ENCODE measurements at regions not wholly inside any gene's neighbourhood (a gene's known extent, or its start where the extent isn't known, plus 50 kb on each side); places are given as distances from the start of the nearest gene placed in this dataset.

DNA sequence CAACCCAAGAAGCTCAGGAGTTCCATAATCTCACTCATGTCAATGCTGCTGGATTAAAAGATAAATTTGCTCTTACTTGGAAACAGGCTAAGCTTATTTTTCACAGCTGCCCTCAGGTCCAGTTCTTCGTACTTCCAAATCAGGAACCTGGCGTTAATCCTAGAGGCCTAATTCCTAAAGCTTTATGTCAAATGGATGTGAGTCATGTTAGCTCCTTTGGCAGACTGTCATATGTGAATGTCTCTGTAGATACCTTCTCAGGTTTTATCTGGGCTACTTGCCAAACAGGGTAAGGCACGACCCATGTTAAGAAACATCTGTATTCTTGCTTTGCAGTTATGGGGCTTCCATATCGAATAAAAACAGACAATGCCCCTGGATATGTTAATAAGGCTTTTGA, 504.6 kb downstream of the ALG10 start:
- TF ChIP-seq, protein P1, sequence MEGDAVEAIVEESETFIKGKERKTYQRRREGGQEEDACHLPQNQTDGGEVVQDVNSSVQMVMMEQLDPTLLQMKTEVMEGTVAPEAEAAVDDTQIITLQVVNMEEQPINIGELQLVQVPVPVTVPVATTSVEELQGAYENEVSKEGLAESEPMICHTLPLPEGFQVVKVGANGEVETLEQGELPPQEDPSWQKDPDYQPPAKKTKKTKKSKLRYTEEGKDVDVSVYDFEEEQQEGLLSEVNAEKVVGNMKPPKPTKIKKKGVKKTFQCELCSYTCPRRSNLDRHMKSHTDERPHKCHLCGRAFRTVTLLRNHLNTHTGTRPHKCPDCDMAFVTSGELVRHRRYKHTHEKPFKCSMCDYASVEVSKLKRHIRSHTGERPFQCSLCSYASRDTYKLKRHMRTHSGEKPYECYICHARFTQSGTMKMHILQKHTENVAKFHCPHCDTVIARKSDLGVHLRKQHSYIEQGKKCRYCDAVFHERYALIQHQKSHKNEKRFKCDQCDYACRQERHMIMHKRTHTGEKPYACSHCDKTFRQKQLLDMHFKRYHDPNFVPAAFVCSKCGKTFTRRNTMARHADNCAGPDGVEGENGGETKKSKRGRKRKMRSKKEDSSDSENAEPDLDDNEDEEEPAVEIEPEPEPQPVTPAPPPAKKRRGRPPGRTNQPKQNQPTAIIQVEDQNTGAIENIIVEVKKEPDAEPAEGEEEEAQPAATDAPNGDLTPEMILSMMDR (IDR thresholded peaks at IDR 0.05; ENCODE audit: low read depth, low read length, missing input control): no peak
- TF ChIP-seq GABPA (IDR thresholded peaks at IDR 0.05 in 1 of 2, conservative IDR thresholded peaks at IDR 0.05 in 1 of 2) (no peak), HNF4A (conservative IDR thresholded peaks at IDR 0.05) (no peak), TAF1 (conservative IDR thresholded peaks at IDR 0.05) (no peak)
- TF ChIP-seq, protein P2, sequence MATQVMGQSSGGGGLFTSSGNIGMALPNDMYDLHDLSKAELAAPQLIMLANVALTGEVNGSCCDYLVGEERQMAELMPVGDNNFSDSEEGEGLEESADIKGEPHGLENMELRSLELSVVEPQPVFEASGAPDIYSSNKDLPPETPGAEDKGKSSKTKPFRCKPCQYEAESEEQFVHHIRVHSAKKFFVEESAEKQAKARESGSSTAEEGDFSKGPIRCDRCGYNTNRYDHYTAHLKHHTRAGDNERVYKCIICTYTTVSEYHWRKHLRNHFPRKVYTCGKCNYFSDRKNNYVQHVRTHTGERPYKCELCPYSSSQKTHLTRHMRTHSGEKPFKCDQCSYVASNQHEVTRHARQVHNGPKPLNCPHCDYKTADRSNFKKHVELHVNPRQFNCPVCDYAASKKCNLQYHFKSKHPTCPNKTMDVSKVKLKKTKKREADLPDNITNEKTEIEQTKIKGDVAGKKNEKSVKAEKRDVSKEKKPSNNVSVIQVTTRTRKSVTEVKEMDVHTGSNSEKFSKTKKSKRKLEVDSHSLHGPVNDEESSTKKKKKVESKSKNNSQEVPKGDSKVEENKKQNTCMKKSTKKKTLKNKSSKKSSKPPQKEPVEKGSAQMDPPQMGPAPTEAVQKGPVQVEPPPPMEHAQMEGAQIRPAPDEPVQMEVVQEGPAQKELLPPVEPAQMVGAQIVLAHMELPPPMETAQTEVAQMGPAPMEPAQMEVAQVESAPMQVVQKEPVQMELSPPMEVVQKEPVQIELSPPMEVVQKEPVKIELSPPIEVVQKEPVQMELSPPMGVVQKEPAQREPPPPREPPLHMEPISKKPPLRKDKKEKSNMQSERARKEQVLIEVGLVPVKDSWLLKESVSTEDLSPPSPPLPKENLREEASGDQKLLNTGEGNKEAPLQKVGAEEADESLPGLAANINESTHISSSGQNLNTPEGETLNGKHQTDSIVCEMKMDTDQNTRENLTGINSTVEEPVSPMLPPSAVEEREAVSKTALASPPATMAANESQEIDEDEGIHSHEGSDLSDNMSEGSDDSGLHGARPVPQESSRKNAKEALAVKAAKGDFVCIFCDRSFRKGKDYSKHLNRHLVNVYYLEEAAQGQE (IDR thresholded peaks at IDR 0.05): no peak

Measured in liver (tissue), 3 donors.